ENCODE measurements at regions not wholly inside any gene's neighbourhood (a gene's known extent, or its start where the extent isn't known, plus 50 kb on each side); places are given as distances from the start of the nearest gene placed in this dataset.

DNA sequence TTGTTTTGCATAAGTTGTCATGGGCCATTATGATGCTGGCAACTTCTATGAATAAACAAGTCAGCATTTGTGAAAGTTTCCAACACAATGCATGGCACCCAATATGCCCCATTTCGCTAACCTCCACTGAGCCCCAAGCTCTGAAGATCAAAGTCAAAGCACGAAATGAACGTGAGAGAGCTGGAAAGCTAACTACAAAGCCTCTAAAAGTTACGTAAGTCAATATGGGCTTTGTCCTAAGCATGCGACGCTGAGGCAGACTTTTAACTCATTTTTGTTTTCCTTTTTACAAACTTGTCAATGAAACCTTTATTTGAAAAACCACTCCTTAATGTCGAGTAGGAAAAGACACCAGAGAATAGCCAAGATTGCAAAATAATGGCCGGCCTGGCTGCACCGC is 131.6 kb upstream of the NUDT7 start:
- no peak overlapping the region for H3K27ac ChIP-seq (ENCODE audit: low read length)
- H3K79me2 ChIP-seq (ENCODE audit: low read length): no peaks in the 10 kb centered on the region
- no peak overlapping the region for H3K9ac ChIP-seq (ENCODE audit: low read length)

DNA sequence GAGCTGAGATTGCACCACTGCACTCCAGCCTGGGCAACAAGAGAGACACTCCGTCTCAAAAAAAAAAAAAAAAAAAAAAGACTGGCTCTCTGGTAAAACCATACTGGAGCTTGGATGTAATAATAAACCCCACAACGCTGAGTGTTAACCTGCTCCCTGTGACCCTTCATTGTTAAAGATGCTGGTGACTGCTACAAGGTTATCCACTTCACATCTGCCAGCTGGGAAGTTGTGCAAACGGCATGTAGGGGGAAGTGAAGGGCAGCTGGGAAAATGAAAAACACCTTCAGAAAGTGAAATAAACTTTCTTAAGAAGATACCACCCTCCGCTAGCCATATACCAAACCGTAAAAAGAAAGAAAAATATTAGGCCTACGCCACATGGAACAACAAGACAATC is 131.0 kb upstream of the NUDT7 start:
- Histone ChIP-seq H2AFZ (ENCODE audit: low read length) (no peak overlapping the region), H3K36me3 (ENCODE audit: insufficient read depth, low read length) (no peaks in the 10 kb centered on the region), H4K20me1 (ENCODE audit: insufficient read depth, low read depth, low read length) (no peaks in the 10 kb centered on the region), H3K4me3 (ENCODE audit: low read length) (no peak overlapping the region), H3K4me1 (ENCODE audit: low read length) (no peaks in the 10 kb centered on the region), H3K79me2 (ENCODE audit: low read length) (no peaks in the 10 kb centered on the region), H3K27me3 (ENCODE audit: low read length) (no peaks in the 10 kb centered on the region), H3K9me2 (replicated peaks; ENCODE audit: insufficient read depth, low read length) (no peaks in the 10 kb centered on the region), H3K4me2 (ENCODE audit: low read depth, low read length, poor library complexity, severe bottlenecking) (no peak overlapping the region), H3K9me3 (ENCODE audit: low read length) (no peaks in the 10 kb centered on the region), H3K9ac (ENCODE audit: low read length) (no peak overlapping the region), H3K27ac (ENCODE audit: low read length) (no peak overlapping the region)
- no peak for DNase-seq

More for the DNA sequence above, 131.6 kb upstream of the NUDT7 start:
- Histone ChIP-seq H3K4me1 (ENCODE audit: low read length) (no peaks in the 10 kb centered on the region), H3K9me2 (replicated peaks; ENCODE audit: insufficient read depth, low read length) (no peaks in the 10 kb centered on the region), H3K4me3 (ENCODE audit: low read length) (no peak overlapping the region), H3K9me3 (ENCODE audit: low read length) (no peaks in the 10 kb centered on the region), H3K4me2 (ENCODE audit: low read depth, low read length, poor library complexity, severe bottlenecking) (no peak overlapping the region), H3K36me3 (ENCODE audit: insufficient read depth, low read length) (no peaks in the 10 kb centered on the region), H2AFZ (ENCODE audit: low read length) (no peak overlapping the region), H4K20me1 (ENCODE audit: insufficient read depth, low read depth, low read length) (no peaks in the 10 kb centered on the region), H3K27me3 (ENCODE audit: low read length) (no peaks in the 10 kb centered on the region)
- DNase-seq: no peak

DNA sequence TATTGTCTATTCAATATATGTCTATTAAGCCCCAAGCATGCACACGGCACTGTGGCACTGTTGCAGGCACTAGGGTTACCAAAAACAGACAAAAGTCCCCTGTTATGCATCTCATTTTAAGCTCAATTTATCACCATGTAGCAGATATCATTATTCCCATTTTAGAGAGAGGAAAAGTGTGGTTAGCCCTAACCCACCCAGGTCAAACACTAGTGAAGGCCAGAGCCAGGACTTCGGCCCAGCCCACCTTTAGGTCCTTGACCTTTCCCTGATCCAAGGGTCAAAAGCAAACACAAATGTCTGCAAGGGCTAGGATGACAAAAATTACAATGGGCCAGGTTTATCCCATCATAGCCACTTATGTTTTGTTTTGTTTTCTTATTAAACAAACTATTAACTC is 130.3 kb upstream of the NUDT7 start:
- Histone ChIP-seq H4K20me1 (ENCODE audit: insufficient read depth, low read depth, low read length) (no peaks in the 10 kb centered on the region), H3K4me3 (ENCODE audit: low read length) (no peak overlapping the region), H3K9ac (ENCODE audit: low read length) (no peak overlapping the region), H3K4me1 (ENCODE audit: low read length) (no peaks in the 10 kb centered on the region), H3K36me3 (ENCODE audit: insufficient read depth, low read length) (no peaks in the 10 kb centered on the region), H3K9me3 (ENCODE audit: low read length) (no peaks in the 10 kb centered on the region), H2AFZ (ENCODE audit: low read length) (no peak overlapping the region), H3K9me2 (replicated peaks; ENCODE audit: insufficient read depth, low read length) (no peaks in the 10 kb centered on the region), H3K4me2 (ENCODE audit: low read depth, low read length, poor library complexity, severe bottlenecking) (no peak overlapping the region), H3K27ac (ENCODE audit: low read length) (no peak overlapping the region), H3K27me3 (ENCODE audit: low read length) (no peaks in the 10 kb centered on the region), H3K79me2 (ENCODE audit: low read length) (no peaks in the 10 kb centered on the region)
- no peak for DNase-seq

DNA sequence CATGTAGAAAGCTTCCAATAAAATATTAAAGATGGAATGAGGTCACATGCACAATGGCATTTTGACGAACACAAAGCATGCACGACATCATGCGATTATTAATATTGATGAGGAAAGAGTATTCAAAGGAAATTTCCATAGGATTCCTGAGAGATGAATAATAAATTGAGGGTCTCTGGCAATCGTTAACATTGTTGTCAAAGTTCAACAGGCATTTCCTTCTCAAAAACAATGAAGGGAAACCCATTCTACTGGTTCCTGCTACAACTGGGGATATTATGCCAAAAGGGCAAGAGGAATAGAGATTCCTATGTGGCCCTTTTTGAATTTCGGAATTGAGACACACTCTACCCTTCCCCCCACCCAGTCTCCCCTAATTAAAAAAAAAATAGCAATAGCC is 128.3 kb upstream of the NUDT7 start:
- no peaks in the 10 kb centered on the region for H3K9me3 ChIP-seq (ENCODE audit: low read length)
- no peak overlapping the region for H2AFZ ChIP-seq (ENCODE audit: low read length)
- H3K9ac ChIP-seq (ENCODE audit: low read length): no peak overlapping the region
- H4K20me1 ChIP-seq (ENCODE audit: insufficient read depth, low read depth, low read length): no peaks in the 10 kb centered on the region
- no peaks in the 10 kb centered on the region for H3K9me2 ChIP-seq (replicated peaks; ENCODE audit: insufficient read depth, low read length)
- no peaks in the 10 kb centered on the region for H3K36me3 ChIP-seq (ENCODE audit: insufficient read depth, low read length)
- no peaks in the 10 kb centered on the region for H3K79me2 ChIP-seq (ENCODE audit: low read length)
- no peak overlapping the region for H3K4me2 ChIP-seq (ENCODE audit: low read depth, low read length, poor library complexity, severe bottlenecking)
- H3K27ac ChIP-seq (ENCODE audit: low read length): no peak overlapping the region
- no peaks in the 10 kb centered on the region for H3K27me3 ChIP-seq (ENCODE audit: low read length)
- H3K4me3 ChIP-seq (ENCODE audit: low read length): no peak overlapping the region
- H3K4me1 ChIP-seq (ENCODE audit: low read length): no peaks in the 10 kb centered on the region
- DNase-seq: no peak

DNA sequence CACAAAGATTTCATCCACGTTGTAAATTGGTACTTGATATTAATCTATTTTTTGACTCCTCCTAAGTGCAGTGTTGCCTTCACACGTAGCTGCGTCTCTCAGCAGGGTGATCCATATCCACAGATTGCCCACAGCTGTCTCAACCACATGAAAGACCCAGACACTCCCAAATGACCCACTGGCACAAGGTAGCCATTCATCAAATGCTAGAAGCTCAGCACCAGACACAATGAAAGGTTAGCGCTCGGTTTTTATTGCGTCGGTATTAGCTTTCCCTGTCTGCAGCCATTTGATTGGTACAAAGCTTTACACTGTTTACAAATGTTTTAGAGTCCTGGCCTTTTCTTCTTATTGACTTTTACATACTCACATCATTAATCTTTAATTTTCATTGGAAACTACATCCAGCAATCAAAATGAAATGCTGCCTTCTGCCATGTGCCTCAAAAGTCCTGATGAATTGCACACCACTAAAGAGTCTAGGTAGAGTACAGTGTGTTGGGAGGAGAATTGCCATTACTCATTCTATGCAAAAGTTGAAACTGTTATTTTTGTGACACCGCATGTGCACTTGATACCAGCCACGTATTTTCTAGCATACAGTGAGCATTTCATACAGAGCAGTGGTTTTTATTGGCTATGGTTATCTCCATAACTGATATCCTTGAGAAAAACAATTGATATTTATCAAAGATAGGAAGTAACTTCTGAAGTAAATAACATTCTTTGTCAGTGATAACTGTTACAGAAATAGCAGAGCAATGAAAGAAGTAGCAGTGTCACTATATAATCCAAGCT is 127.3 kb upstream of the NUDT7 start:
- Histone ChIP-seq H3K27me3 (ENCODE audit: low read length) (no peaks in the 10 kb centered on the region), H2AFZ (ENCODE audit: low read length) (no peak overlapping the region), H3K9ac (ENCODE audit: low read length) (no peak overlapping the region), H3K9me3 (ENCODE audit: low read length) (no peaks in the 10 kb centered on the region), H3K36me3 (ENCODE audit: insufficient read depth, low read length) (no peaks in the 10 kb centered on the region), H4K20me1 (ENCODE audit: insufficient read depth, low read depth, low read length) (no peaks in the 10 kb centered on the region), H3K4me3 (ENCODE audit: low read length) (no peak overlapping the region), H3K79me2 (ENCODE audit: low read length) (no peaks in the 10 kb centered on the region), H3K4me1 (ENCODE audit: low read length) (no peaks in the 10 kb centered on the region), H3K9me2 (replicated peaks; ENCODE audit: insufficient read depth, low read length) (no peaks in the 10 kb centered on the region), H3K4me2 (ENCODE audit: low read depth, low read length, poor library complexity, severe bottlenecking) (no peak overlapping the region), H3K27ac (ENCODE audit: low read length) (no peak overlapping the region)
- no peak for DNase-seq

DNA sequence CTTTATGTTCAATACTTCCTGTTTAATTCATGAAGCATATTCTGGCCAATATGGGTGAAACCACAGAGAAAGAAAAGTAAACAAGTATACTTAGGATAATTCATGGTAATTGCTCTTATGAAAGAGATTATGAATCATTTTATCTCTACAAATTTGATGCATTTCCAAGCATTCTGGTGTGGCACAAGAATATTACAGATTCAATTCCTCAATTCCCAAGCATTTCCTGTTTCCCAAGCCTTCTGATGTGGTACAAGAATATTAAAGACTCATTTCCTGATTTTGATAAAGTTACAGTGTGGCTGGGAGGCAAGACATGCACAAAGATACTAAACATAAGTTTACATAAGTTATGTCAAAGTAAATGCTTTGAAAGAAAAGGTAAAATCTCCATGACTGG is 126.1 kb upstream of the NUDT7 start:
- Histone ChIP-seq H3K27me3 (ENCODE audit: low read length) (no peaks in the 10 kb centered on the region), H3K79me2 (ENCODE audit: low read length) (no peaks in the 10 kb centered on the region), H4K20me1 (ENCODE audit: insufficient read depth, low read depth, low read length) (no peaks in the 10 kb centered on the region), H3K9me2 (replicated peaks; ENCODE audit: insufficient read depth, low read length) (no peaks in the 10 kb centered on the region), H2AFZ (ENCODE audit: low read length) (no peak overlapping the region), H3K27ac (ENCODE audit: low read length) (no peak overlapping the region), H3K4me3 (ENCODE audit: low read length) (no peak overlapping the region), H3K9me3 (ENCODE audit: low read length) (no peaks in the 10 kb centered on the region), H3K36me3 (ENCODE audit: insufficient read depth, low read length) (no peaks in the 10 kb centered on the region), H3K9ac (ENCODE audit: low read length) (no peak overlapping the region), H3K4me2 (ENCODE audit: low read depth, low read length, poor library complexity, severe bottlenecking) (no peak overlapping the region), H3K4me1 (ENCODE audit: low read length) (no peaks in the 10 kb centered on the region)
- no peak for DNase-seq

DNA sequence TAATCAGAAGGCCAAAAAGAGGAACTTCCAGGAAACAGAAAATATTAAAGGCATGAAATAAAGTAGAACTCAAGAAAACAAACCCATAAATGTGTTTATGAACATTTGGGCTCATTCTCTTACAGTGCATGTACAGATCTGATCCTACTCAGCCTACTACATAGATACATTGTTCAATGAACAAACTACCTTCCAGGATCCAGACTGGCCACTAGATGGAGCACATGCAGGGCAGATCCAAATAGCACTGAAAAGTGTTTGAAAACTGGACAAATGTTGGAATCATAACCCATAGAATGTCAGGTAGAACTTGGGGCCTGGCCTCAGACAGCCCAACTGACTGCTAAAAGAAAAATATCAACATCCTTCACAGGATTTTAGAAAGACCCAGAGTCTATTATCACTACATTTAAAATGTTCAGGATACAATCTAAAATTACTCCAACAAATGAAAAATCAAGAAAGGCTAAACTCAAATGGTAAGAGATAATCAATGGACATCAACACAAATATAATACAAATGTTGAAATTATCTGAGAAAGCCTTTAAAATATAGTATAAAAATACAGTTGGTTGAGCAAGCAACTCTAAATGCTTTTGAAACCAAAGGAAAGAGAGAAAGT is 122.4 kb upstream of the NUDT7 start:
- Histone ChIP-seq H3K79me2 (ENCODE audit: low read length) (no peaks in the 10 kb centered on the region), H3K4me2 (ENCODE audit: low read depth, low read length, poor library complexity, severe bottlenecking) (no peak overlapping the region), H3K9me2 (replicated peaks; ENCODE audit: insufficient read depth, low read length) (no peaks in the 10 kb centered on the region), H3K4me1 (ENCODE audit: low read length) (no peaks in the 10 kb centered on the region), H3K4me3 (ENCODE audit: low read length) (no peak overlapping the region), H3K36me3 (ENCODE audit: insufficient read depth, low read length) (no peaks in the 10 kb centered on the region), H3K27ac (ENCODE audit: low read length) (no peak overlapping the region), H2AFZ (ENCODE audit: low read length) (no peak overlapping the region), H3K9ac (ENCODE audit: low read length) (no peak overlapping the region), H4K20me1 (ENCODE audit: insufficient read depth, low read depth, low read length) (no peaks in the 10 kb centered on the region), H3K27me3 (ENCODE audit: low read length) (no peaks in the 10 kb centered on the region), H3K9me3 (ENCODE audit: low read length) (no peaks in the 10 kb centered on the region)
- DNase-seq: peak; percentile 80

DNA sequence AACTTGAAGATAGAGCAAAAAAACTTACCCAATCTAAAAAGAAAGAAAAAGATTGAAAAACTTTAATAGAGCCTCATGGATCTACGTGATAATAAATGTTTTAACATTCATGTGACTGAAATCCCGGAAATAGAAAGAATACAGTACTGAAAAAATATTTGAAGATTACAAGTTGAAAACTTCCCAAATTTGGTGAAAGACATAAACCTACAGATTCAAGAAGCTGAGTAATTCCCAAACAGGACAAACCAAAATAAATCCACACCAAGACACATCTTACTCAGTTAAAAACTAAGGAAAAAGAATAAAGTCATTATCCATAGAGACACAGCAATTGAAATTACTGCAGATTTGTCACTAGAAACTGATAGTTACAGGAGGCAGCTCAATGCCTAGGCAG is 121.8 kb upstream of the NUDT7 start:
- no peaks in the 10 kb centered on the region for H3K4me1 ChIP-seq (ENCODE audit: low read length)
- H3K4me2 ChIP-seq (ENCODE audit: low read depth, low read length, poor library complexity, severe bottlenecking): no peak overlapping the region
- no peak overlapping the region for H3K27ac ChIP-seq (ENCODE audit: low read length)

More for the DNA sequence above, 121.8 kb upstream of the NUDT7 start:
- Histone ChIP-seq H4K20me1 (ENCODE audit: insufficient read depth, low read depth, low read length) (no peaks in the 10 kb centered on the region), H3K9me3 (ENCODE audit: low read length) (no peaks in the 10 kb centered on the region), H2AFZ (ENCODE audit: low read length) (no peak overlapping the region), H3K9ac (ENCODE audit: low read length) (no peak overlapping the region), H3K9me2 (replicated peaks; ENCODE audit: insufficient read depth, low read length) (no peaks in the 10 kb centered on the region), H3K79me2 (ENCODE audit: low read length) (no peaks in the 10 kb centered on the region), H3K27me3 (ENCODE audit: low read length) (no peaks in the 10 kb centered on the region), H3K36me3 (ENCODE audit: insufficient read depth, low read length) (no peaks in the 10 kb centered on the region), H3K4me3 (ENCODE audit: low read length) (no peak overlapping the region)
- DNase-seq: no peak

Data from Karpas-422 (cell line).